DLD1 (cell line): ENCODE measurements at regions not wholly inside any gene's neighbourhood (a gene's known extent, or its start where the extent isn't known, plus 50 kb on each side); places are given as distances from the start of the nearest gene placed in this dataset.

Experiments used
- in situ Hi-C: cut with HindIII; loops from 2 replicates; pipeline ENCODE4 v1.10.0; 2017; ENCODE audit warnings: low sequenced_read_pairs

- in situ Hi-C loops, result no loop called here
These were observed 455.6 kb upstream of the ZMIZ1 start for GRCh38 chr10:78613132-78613531.

- in situ Hi-C loops, result no loop called here
These were observed 454.5 kb upstream of the ZMIZ1 start for GRCh38 chr10:78614267-78614666.

- in situ Hi-C loops, result no loop called here
These were observed 454.0 kb upstream of the ZMIZ1 start for GRCh38 chr10:78614744-78615143.

- in situ Hi-C loops, result no loop called here
These were observed 452.6 kb upstream of the ZMIZ1 start for GRCh38 chr10:78616125-78616695.

- in situ Hi-C loops, result no loop called here
These were observed 451.7 kb upstream of the ZMIZ1 start for GRCh38 chr10:78617115-78617514.

GRCh38 chr10:78617631-78618030 lies 451.1 kb upstream of the ZMIZ1 start:
- in situ Hi-C loops, result no loop called here

GRCh38 chr10:78618050-78618449 lies 450.7 kb upstream of the ZMIZ1 start:
- in situ Hi-C loops, result no loop called here

- in situ Hi-C loops, result no loop called here
These were observed 449.5 kb upstream of the ZMIZ1 start for GRCh38 chr10:78619115-78619851.

- in situ Hi-C loops, result no loop called here
These were observed 448.9 kb upstream of the ZMIZ1 start for GRCh38 chr10:78619896-78620295.

- in situ Hi-C loops, result no loop called here
These were observed 447.6 kb upstream of the ZMIZ1 start for GRCh38 chr10:78620985-78621799.

GRCh38 chr10:78623578-78624215 lies 445.1 kb upstream of the ZMIZ1 start:
- in situ Hi-C loops, result no loop called here

- in situ Hi-C loops, result no loop called here
These were observed 444.0 kb upstream of the ZMIZ1 start for GRCh38 chr10:78624791-78625190.

- in situ Hi-C loops, result no loop called here
These were observed 442.3 kb upstream of the ZMIZ1 start for GRCh38 chr10:78626471-78626870.

- in situ Hi-C loops, result no loop called here
These were observed 441.4 kb upstream of the ZMIZ1 start for GRCh38 chr10:78627254-78627795.

GRCh38 chr10:78628976-78629375 lies 439.8 kb upstream of the ZMIZ1 start:
- in situ Hi-C loops, result no loop called here

- in situ Hi-C loops, result no loop called here
These were observed 439.0 kb upstream of the ZMIZ1 start for GRCh38 chr10:78629773-78630172.

- in situ Hi-C loops, result no loop called here
These were observed 437.6 kb upstream of the ZMIZ1 start for GRCh38 chr10:78630944-78631838.

- in situ Hi-C loops, result no loop called here
These were observed 434.4 kb upstream of the ZMIZ1 start for GRCh38 chr10:78634389-78634815.

GRCh38 chr10:78634835-78635234 lies 433.9 kb upstream of the ZMIZ1 start:
- in situ Hi-C loops, result no loop called here

GRCh38 chr10:78639629-78640028 lies 429.1 kb upstream of the ZMIZ1 start:
- in situ Hi-C loops, result no loop called here
